Fibroblast of the aortic adventitia (primary cell): ENCODE measurements at regions not wholly inside any gene's neighbourhood (a gene's known extent, or its start where the extent isn't known, plus 50 kb on each side); places are given as distances from the start of the nearest gene placed in this dataset.
A peak's percentile ranks its signal among the peaks of the same experiment; 100 is the strongest.

Source experiments
- DNase-seq: peaks from one replicate; pipeline ENCODE4 v3.0.0-alpha.2; 2010; ENCODE audit warnings: low read depth
- H3K4me3 ChIP-seq: 2 replicates; pipeline ENCODE4 v1.5.1; 2011; ENCODE audit warnings: low read depth, mild to moderate bottlenecking, control low read depth, low read length, moderate library complexity
- TF ChIP-seq, protein P1 (sequence below): IDR thresholded peaks from 2 replicates; pipeline ENCODE4 v1.5.1; 2011; ENCODE audit warnings: mild to moderate bottlenecking, low read length, control low read depth, inconsistent platforms; ENCODE audit not compliant: insufficient read depth

DNA sequence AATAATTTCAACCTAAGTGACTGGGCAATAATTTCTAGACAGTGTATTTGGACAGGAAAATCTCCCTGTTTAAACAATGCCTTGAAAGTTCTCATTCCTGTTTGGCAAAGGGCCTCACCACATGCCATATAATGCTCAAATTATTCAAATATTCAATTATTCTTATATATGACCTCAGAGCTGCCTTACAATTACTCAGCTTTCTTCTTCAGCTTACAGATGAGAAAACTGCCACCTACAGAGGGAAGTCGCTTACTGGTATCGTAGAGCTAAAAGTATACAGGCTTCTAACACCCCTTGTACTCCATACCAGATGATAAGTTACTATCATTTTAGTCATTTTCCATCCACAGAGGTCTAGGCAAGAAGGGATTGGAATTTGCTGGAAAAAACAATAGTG lies 830.3 kb downstream of the BRINP1 start:
- TF ChIP-seq, protein P1, sequence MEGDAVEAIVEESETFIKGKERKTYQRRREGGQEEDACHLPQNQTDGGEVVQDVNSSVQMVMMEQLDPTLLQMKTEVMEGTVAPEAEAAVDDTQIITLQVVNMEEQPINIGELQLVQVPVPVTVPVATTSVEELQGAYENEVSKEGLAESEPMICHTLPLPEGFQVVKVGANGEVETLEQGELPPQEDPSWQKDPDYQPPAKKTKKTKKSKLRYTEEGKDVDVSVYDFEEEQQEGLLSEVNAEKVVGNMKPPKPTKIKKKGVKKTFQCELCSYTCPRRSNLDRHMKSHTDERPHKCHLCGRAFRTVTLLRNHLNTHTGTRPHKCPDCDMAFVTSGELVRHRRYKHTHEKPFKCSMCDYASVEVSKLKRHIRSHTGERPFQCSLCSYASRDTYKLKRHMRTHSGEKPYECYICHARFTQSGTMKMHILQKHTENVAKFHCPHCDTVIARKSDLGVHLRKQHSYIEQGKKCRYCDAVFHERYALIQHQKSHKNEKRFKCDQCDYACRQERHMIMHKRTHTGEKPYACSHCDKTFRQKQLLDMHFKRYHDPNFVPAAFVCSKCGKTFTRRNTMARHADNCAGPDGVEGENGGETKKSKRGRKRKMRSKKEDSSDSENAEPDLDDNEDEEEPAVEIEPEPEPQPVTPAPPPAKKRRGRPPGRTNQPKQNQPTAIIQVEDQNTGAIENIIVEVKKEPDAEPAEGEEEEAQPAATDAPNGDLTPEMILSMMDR = no peak
- no peak overlapping the region for H3K4me3 ChIP-seq
- no peak for DNase-seq

DNA sequence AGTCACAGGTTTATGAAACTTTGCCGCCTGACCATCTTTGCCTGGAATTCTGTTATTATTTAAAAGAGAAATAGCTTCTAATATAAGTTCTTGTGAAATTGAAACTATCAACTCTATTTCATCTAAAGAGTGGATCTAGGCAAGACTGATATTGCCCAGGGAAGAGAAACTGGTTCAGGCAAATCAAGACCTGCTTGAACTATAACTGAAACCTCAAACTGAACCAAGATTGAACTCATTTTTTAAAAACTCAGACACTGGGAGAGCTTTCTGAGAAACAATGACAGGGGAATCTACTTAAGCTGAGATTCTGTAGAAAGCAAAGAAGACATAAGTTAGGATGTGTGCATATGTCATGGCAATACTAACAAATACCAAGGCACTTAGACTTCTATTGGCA lies 815.8 kb downstream of the BRINP1 start:
- TF ChIP-seq, protein P1 = no peak
- no peak for DNase-seq
- H3K4me3 ChIP-seq = no peak overlapping the region

GRCh38 chr9:118554987-118555386 lies 814.2 kb downstream of the BRINP1 start:
- TF ChIP-seq, protein P1 = no peak
- no peak for DNase-seq
- no peak overlapping the region for H3K4me3 ChIP-seq

- TF ChIP-seq, protein P1 = no peak
- H3K4me3 ChIP-seq = no peak overlapping the region
- no peak for DNase-seq
These were observed 811.2 kb downstream of the BRINP1 start for GRCh38 chr9:118558026-118558425.

DNA sequence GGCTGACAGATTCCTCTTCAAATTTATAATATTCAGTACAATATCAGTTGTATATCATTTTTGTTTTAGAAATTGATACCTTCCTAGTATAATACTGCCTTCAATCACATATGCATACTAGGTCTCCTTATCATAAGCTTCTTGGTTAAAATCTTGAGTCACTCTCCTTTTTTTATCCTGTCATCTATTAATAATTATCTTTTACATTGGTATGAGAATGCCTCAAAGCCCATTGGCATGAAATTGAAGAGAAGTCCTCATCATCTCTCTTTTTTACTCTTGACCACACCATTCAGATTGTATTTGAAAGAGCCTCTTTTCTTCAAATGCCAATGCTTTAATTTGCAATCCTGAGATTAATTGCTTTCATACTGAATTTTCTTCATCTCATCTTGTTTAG lies 810.3 kb downstream of the BRINP1 start:
- TF ChIP-seq, protein P1 = no peak
- no peak for DNase-seq
- no peak overlapping the region for H3K4me3 ChIP-seq

GRCh38 chr9:118561051-118561450 lies 808.2 kb downstream of the BRINP1 start:
- DNase-seq = no peak
- TF ChIP-seq, protein P1 = no peak
- H3K4me3 ChIP-seq = no peak overlapping the region

DNA sequence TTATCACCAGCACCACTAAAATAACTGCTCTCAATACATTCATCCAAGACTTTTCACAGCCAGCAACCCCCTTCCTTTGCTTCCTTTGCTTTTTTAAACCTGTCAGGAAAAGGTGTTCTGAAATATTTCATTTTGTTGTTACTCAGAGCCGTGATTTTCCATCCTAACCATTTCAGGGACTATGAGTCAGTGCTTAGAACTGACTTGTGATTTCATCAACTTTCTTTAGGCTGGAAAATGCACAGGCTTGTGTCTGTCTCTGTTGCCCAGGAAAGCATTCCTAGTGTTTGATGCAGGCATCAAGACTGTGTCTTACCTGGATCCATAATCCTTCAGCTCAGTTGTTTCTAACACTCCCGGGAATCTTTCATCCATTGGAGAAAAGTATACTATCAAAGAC lies 805.6 kb downstream of the BRINP1 start:
- DNase-seq = peak; percentile 4
- TF ChIP-seq, protein P1 = no peak
- no peak overlapping the region for H3K4me3 ChIP-seq
